CD14-positive monocyte (primary cell): ENCODE measurements at regions not wholly inside any gene's neighbourhood (a gene's known extent, or its start where the extent isn't known, plus 50 kb on each side); places are given as distances from the start of the nearest gene placed in this dataset.

Experiments
- DNase-seq, 3 donors: peaks; one replicate each; pipeline ENCODE4 v3.0.0-alpha.2; 2011 to 2022
- H2AFZ ChIP-seq: 2 replicates; pipeline ENCODE4 v1.6.0; 2012; ENCODE audit warnings: mild to moderate bottlenecking, low read depth, low read length, inconsistent platforms; ENCODE audit not compliant: insufficient read depth, poor library complexity, severe bottlenecking
- H3K27ac ChIP-seq, 2 donors: 1 replicate in 1 of 2; 2 replicates in 1 of 2; pipeline ENCODE4 v1.5.1; 2012 to 2013; ENCODE audit warnings: low read length in 2 of 2, control low read depth in 1 of 2, inconsistent platforms in 1 of 2, low read depth in 1 of 2, mild to moderate bottlenecking in 1 of 2
- H3K27me3 ChIP-seq, 2 donors: one replicate each; pipeline versions ENCODE4 v1.6.0 to v1.6.1; 2011 to 2013; ENCODE audit warnings: low read length in 2 of 2; ENCODE audit not compliant: control insufficient read depth in 2 of 2, insufficient read depth in 2 of 2
- H3K36me3 ChIP-seq, 2 donors: replicated peaks in 1 of 2; 1 replicate in 1 of 2; 2 replicates in 1 of 2; pipeline versions ENCODE4 v1.5.1 to v1.6.1; 2012 to 2013; ENCODE audit warnings: low read length in 2 of 2, control low read depth in 1 of 2, inconsistent platforms in 1 of 2, mild to moderate bottlenecking in 1 of 2; ENCODE audit not compliant: insufficient read depth in 2 of 2, control insufficient read depth in 1 of 2
- H3K4me1 ChIP-seq, 2 donors: 1 replicate in 1 of 2; 2 replicates in 1 of 2; pipeline versions ENCODE4 v1.5.1 to v1.6.1; 2012 to 2013; ENCODE audit warnings: low read length in 2 of 2, control low read depth in 1 of 2, inconsistent platforms in 1 of 2, mild to moderate bottlenecking in 1 of 2, moderate library complexity in 1 of 2; ENCODE audit not compliant: insufficient read depth in 2 of 2, control insufficient read depth in 1 of 2
- H3K4me2 ChIP-seq: replicated peaks from 2 replicates; pipeline ENCODE3; 2012; ENCODE audit warnings: low read length, moderate library complexity, mild to moderate bottlenecking; ENCODE audit not compliant: poor library complexity, severe bottlenecking; ENCODE audit errors: extremely low read depth
- H3K4me3 ChIP-seq, 3 experiments: fragments of 200-600 bp in 1 of 3; sonication (generic) in 1 of 3; replicated peaks in 1 of 3; 1 replicate in 2 of 3; 2 replicates in 1 of 3; pipeline ENCODE4 v1.5.1; 2011 to 2013; ENCODE audit warnings: low read length in 3 of 3, mild to moderate bottlenecking in 3 of 3, control low read depth in 2 of 3, low read depth in 2 of 3, inconsistent platforms in 1 of 3, moderate library complexity in 1 of 3
- H3K79me2 ChIP-seq: 2 replicates; pipeline ENCODE4 v1.6.0; 2012; ENCODE audit warnings: mild to moderate bottlenecking, control low read depth, inconsistent platforms, low read length, moderate library complexity; ENCODE audit not compliant: insufficient read depth
- H3K9ac ChIP-seq: 2 replicates; pipeline ENCODE4 v1.6.0; 2017; ENCODE audit warnings: low read length, mild to moderate bottlenecking; ENCODE audit not compliant: insufficient read depth, poor library complexity, severe bottlenecking
- H3K9me3 ChIP-seq, 2 donors: replicated peaks in 1 of 2; 1 replicate in 1 of 2; 2 replicates in 1 of 2; pipeline versions ENCODE4 v1.5.1 to v1.6.1; 2012 to 2013; ENCODE audit warnings: low read length in 2 of 2, control low read depth in 1 of 2; ENCODE audit not compliant: control insufficient read depth in 1 of 2, insufficient read depth in 1 of 2
- H4K20me1 ChIP-seq: 2 replicates; pipeline ENCODE4 v1.6.0; 2012; ENCODE audit warnings: mild to moderate bottlenecking, low read length, control low read depth, moderate library complexity; ENCODE audit not compliant: insufficient read depth
- H3K27ac Mint-ChIP-seq, 7 donors: one replicate each; pipeline ENCODE4 v1.8.0; 2020; ENCODE audit warnings: mild to moderate bottlenecking in 7 of 7, mixed read lengths in 7 of 7, moderate library complexity in 6 of 7, inconsistent platforms in 2 of 7
- H3K27me3 Mint-ChIP-seq, 3 donors: one replicate each; pipeline ENCODE4 v1.8.0; 2021 to 2022; ENCODE audit warnings: low read depth in 3 of 3, mild to moderate bottlenecking in 3 of 3, mixed read lengths in 3 of 3, moderate library complexity in 3 of 3, inconsistent platforms in 1 of 3
- H3K36me3 Mint-ChIP-seq, 2 donors: one replicate each; pipeline ENCODE4 v1.8.0; 2020; ENCODE audit warnings: mixed read lengths in 2 of 2, inconsistent platforms in 1 of 2, mild to moderate bottlenecking in 1 of 2
- H3K4me1 Mint-ChIP-seq: one replicate; pipeline ENCODE4 v1.8.0; 2020; ENCODE audit warnings: mild to moderate bottlenecking, mixed read lengths
- H3K4me3 Mint-ChIP-seq, 2 donors: one replicate each; pipeline ENCODE4 v1.8.0; 2020; ENCODE audit warnings: mild to moderate bottlenecking in 2 of 2, mixed read lengths in 2 of 2, moderate library complexity in 1 of 2
- H3K9me3 Mint-ChIP-seq, 7 donors: one replicate each; pipeline ENCODE4 v1.8.0; 2020 to 2022; ENCODE audit warnings: mixed read lengths in 7 of 7, mild to moderate bottlenecking in 6 of 7, moderate library complexity in 6 of 7, inconsistent platforms in 2 of 7
- WGBS: methylation state at CpG from one replicate; pipeline ENCODE4 v1.1.5; 2013; ENCODE audit warnings: missing lambda C conversion rate; ENCODE audit not compliant: insufficient coverage; 5-methylcytosine and 5-hydroxymethylcytosine counted together
- intact Hi-C, 2 donors: fragments of 100-400 bp; cut with micrococcal nuclease; formaldehyde crosslinking; loops; one replicate each; pipeline versions ENCODE4 v1.15.0 to v1.15.1; 2023
- TF ChIP-seq, protein P1 (sequence below): fragments of 200-600 bp; IDR thresholded peaks from one replicate; pipeline ENCODE4 v1.8.0; 2022; ENCODE audit warnings: antibody characterized with exemption, mild to moderate bottlenecking

DNA sequence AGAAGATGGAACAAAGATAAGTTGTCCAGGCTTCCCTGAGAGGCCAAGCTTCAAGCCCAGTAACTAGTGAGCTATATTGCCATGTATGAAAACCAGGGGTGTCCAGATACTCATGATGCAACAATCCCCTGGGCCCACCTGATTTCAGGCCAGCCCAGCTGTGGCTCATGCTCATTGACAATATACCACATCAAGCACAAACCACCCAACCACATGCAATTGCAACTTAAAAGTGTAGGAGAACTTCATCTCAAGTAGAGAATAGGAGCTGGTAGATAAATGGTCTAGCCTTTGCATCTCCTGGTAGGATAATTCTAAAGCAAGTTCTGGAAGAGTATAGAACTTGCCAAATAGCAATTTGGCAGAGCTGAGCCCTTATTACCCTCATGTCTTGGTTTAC lies 561.3 kb downstream of the IGSF11 start:
- Histone ChIP-seq H4K20me1 (no peaks in the 10 kb centered on the region), H3K4me3 (no peak overlapping the region), H3K27ac (no peak overlapping the region), H3K36me3 (no peaks in the 10 kb centered on the region), H3K9me3 (peaks cover 0 to 4% of the 10 kb centered on the region in 2 donors), H3K9ac (no peak overlapping the region), H3K4me1 (no peaks in the 10 kb centered on the region), H3K27me3 (no peaks in the 10 kb centered on the region), H3K79me2 (no peaks in the 10 kb centered on the region), H2AFZ (no peak overlapping the region), H3K4me2 (no peak overlapping the region)
- Mint-ChIP-seq H3K9me3 (peaks cover 0 to 12% (median 3%) of the 10 kb centered on the region in 7 donors), H3K27ac (peak overlapping the region in 1 of 7 donors; percentile 8), H3K4me3 (no peak overlapping the region), H3K36me3 (no peaks in the 10 kb centered on the region), H3K4me1 (no peaks in the 10 kb centered on the region), H3K27me3 (peaks cover 0 to 1% (median 0%) of the 10 kb centered on the region in 3 donors)
- no peak for DNase-seq
- intact Hi-C loops, result no loop called here
- TF ChIP-seq, protein P1, sequence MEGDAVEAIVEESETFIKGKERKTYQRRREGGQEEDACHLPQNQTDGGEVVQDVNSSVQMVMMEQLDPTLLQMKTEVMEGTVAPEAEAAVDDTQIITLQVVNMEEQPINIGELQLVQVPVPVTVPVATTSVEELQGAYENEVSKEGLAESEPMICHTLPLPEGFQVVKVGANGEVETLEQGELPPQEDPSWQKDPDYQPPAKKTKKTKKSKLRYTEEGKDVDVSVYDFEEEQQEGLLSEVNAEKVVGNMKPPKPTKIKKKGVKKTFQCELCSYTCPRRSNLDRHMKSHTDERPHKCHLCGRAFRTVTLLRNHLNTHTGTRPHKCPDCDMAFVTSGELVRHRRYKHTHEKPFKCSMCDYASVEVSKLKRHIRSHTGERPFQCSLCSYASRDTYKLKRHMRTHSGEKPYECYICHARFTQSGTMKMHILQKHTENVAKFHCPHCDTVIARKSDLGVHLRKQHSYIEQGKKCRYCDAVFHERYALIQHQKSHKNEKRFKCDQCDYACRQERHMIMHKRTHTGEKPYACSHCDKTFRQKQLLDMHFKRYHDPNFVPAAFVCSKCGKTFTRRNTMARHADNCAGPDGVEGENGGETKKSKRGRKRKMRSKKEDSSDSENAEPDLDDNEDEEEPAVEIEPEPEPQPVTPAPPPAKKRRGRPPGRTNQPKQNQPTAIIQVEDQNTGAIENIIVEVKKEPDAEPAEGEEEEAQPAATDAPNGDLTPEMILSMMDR, result no peak

DNA sequence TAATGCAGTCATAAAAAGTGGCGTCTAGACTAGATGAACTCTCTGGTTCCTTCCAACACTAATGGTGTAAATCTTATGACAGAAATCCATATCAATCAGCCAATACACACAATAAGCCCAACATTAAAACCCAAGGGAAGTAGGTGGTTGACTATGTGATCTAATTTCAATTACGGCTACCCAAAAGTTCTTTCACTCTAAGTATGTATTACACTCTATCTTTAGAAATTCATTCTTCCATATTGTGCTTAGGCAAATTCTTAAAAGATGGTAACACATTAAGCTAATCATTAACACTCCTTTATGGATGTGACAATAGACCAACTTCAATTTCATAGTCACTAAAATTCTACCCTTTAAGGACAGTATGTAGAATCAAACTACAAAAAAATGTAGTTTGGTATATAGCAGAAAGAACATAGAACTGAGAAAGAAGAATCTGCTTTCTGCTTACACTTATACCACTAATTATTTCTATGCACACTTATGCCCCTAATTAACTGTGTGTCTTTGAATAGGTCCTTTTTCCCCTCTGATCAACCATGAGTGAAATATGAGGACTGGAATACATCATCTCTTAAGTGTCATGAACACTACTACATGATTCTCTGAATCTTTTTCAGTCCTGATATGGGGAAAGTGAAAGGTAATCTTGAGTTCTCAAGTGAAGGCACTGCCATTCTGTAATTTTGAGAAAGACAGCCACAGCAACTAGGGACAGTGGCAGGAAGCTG lies 557.6 kb downstream of the IGSF11 start:
- TF ChIP-seq, protein P1, result no peak
- WGBS, result no CpG with 5 or more reads among the region's 2 CpGs
- Histone ChIP-seq H3K4me1 (no peaks in the 10 kb centered on the region), H3K9ac (no peak overlapping the region), H3K36me3 (no peaks in the 10 kb centered on the region), H2AFZ (no peak overlapping the region), H3K27me3 (no peaks in the 10 kb centered on the region), H3K9me3 (no peaks in the 10 kb centered on the region), H4K20me1 (no peaks in the 10 kb centered on the region), H3K79me2 (no peaks in the 10 kb centered on the region), H3K27ac (no peak overlapping the region), H3K4me2 (no peak overlapping the region), H3K4me3 (no peak overlapping the region)
- intact Hi-C loops, result no loop called here
- H3K27ac Mint-ChIP-seq, result no peak overlapping the region
- H3K36me3 Mint-ChIP-seq, result no peaks in the 10 kb centered on the region
- no peaks in the 10 kb centered on the region for H3K27me3 Mint-ChIP-seq
- H3K9me3 Mint-ChIP-seq, result peaks cover 0 to 13% (median 2%) of the 10 kb centered on the region in 7 donors
- no peaks in the 10 kb centered on the region for H3K4me1 Mint-ChIP-seq
- no peak for DNase-seq
- no peak overlapping the region for H3K4me3 Mint-ChIP-seq
